Parathyroid adenoma (tissue), 2 donors: ENCODE measurements at regions not wholly inside any gene's neighbourhood (a gene's known extent, or its start where the extent isn't known, plus 50 kb on each side); places are given as distances from the start of the nearest gene placed in this dataset.
A peak's percentile ranks its signal among the peaks of the same experiment; 100 is the strongest.
"Not testable (repeated sequence)": the region's sequence is repeated elsewhere in the genome, so short reads cannot be mapped to it uniquely, and the experiment has no call there.

ENCODE experiments used
- H2AFZ ChIP-seq: fragments of 300-600 bp; sonication (generic); one replicate; pipeline ENCODE4 v1.7.0; 2017; ENCODE audit warnings: antibody characterized with exemption, mild to moderate bottlenecking
- H3K27ac ChIP-seq: fragments of 300-600 bp; sonication (generic); one replicate; pipeline ENCODE4 v1.7.0; 2017
- H3K27me3 ChIP-seq: fragments of 300-600 bp; sonication (generic); one replicate; pipeline ENCODE4 v1.7.0; 2017; ENCODE audit warnings: low read length; ENCODE audit not compliant: control insufficient read depth, insufficient read depth
- H3K36me3 ChIP-seq: fragments of 300-600 bp; sonication (generic); one replicate; pipeline ENCODE4 v1.7.0; 2017; ENCODE audit warnings: low read length; ENCODE audit not compliant: control insufficient read depth, insufficient read depth
- H3K4me1 ChIP-seq: fragments of 300-600 bp; sonication (generic); one replicate; pipeline ENCODE4 v1.7.0; 2017; ENCODE audit warnings: control low read depth
- H3K4me2 ChIP-seq: fragments of 300-600 bp; sonication (generic); one replicate; pipeline ENCODE4 v1.7.0; 2017; ENCODE audit warnings: low read length
- H3K4me3 ChIP-seq: fragments of 300-600 bp; sonication (generic); one replicate; pipeline ENCODE4 v1.7.0; 2017; ENCODE audit warnings: low read depth, low read length
- H3K79me2 ChIP-seq: fragments of 300-600 bp; sonication (generic); one replicate; pipeline ENCODE4 v1.7.0; 2017; ENCODE audit warnings: control low read depth
- H3K9ac ChIP-seq: fragments of 300-600 bp; sonication (generic); one replicate; pipeline ENCODE4 v1.7.0; 2017; ENCODE audit warnings: mild to moderate bottlenecking
- H3K9me3 ChIP-seq: fragments of 300-600 bp; sonication (generic); one replicate; pipeline ENCODE4 v1.7.0; 2017; ENCODE audit warnings: low read length; ENCODE audit not compliant: control insufficient read depth
- TF ChIP-seq, protein P1 (sequence below): fragments of 300-600 bp; sonication (generic); IDR thresholded peaks from one replicate; pipeline ENCODE4 v1.7.0; 2017; ENCODE audit warnings: antibody characterized with exemption, mild to moderate bottlenecking
- donor health status: primary hyperparathyroidism.

DNA sequence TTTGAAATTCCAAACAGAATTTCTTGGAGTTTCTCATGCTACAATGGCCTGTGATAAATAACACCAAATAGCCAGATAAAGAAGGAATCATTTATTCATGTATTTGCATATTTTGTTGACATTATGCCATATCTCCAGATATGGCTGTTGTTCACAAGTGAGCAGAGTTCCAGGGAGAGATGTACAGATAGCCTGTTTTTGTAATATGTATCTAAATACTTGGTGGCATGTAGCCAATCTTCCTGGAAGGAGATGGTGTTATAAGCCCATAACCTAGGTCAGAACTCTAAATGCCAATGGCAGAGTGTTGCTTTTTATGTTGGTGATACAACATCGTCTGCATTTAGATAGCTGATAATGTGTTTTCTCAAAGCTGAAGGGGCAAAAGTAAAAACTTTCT, 292.2 kb downstream of the FBXO8 start:
- Histone ChIP-seq H3K4me2 (no peak overlapping the region), H3K4me1 (no peaks in the 10 kb centered on the region), H3K79me2 (no peaks in the 10 kb centered on the region), H3K27ac (no peak overlapping the region), H3K4me3 (no peak overlapping the region), H3K27me3 (no peaks in the 10 kb centered on the region), H2AFZ (peak overlapping the region; percentile 50), H3K36me3 (no peaks in the 10 kb centered on the region), H3K9ac (no peak overlapping the region), H3K9me3 (no peaks in the 10 kb centered on the region)
- TF ChIP-seq, protein P1, sequence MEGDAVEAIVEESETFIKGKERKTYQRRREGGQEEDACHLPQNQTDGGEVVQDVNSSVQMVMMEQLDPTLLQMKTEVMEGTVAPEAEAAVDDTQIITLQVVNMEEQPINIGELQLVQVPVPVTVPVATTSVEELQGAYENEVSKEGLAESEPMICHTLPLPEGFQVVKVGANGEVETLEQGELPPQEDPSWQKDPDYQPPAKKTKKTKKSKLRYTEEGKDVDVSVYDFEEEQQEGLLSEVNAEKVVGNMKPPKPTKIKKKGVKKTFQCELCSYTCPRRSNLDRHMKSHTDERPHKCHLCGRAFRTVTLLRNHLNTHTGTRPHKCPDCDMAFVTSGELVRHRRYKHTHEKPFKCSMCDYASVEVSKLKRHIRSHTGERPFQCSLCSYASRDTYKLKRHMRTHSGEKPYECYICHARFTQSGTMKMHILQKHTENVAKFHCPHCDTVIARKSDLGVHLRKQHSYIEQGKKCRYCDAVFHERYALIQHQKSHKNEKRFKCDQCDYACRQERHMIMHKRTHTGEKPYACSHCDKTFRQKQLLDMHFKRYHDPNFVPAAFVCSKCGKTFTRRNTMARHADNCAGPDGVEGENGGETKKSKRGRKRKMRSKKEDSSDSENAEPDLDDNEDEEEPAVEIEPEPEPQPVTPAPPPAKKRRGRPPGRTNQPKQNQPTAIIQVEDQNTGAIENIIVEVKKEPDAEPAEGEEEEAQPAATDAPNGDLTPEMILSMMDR: no peak

DNA sequence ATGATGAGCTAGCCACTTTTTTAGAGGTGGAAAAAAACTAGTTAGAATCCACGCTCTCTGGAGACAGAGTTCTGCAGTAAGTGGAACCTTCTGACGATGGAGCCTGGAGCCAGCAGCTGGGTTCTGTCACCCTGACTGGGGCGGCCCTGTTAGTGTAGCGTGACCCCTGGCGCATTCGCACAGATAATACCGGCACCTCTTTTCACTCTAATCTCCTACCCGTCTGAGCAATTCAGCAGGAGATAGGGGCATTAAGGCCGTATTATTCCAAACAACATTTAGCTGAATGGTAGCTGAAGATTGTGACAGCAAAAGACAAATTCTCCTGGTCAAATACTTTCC, 292.6 kb downstream of the FBXO8 start:
- no peak overlapping the region for H3K4me2 ChIP-seq
- no peaks in the 10 kb centered on the region for H3K9me3 ChIP-seq
- H3K27ac ChIP-seq: no peak overlapping the region
- TF ChIP-seq, protein P1: no peak
- no peaks in the 10 kb centered on the region for H3K36me3 ChIP-seq
- H3K27me3 ChIP-seq: no peaks in the 10 kb centered on the region
- peak overlapping the region; percentile 50 for H2AFZ ChIP-seq
- H3K9ac ChIP-seq: no peak overlapping the region
- H3K4me1 ChIP-seq: no peaks in the 10 kb centered on the region
- no peaks in the 10 kb centered on the region for H3K79me2 ChIP-seq
- H3K4me3 ChIP-seq: no peak overlapping the region

GRCh38 chr4:173990126-173990868, 293.2 kb downstream of the FBXO8 start:
- no peaks in the 10 kb centered on the region for H3K79me2 ChIP-seq
- H3K9me3 ChIP-seq: no peaks in the 10 kb centered on the region
- H3K9ac ChIP-seq: no peak overlapping the region
- no peak overlapping the region for H3K4me2 ChIP-seq
- H3K4me1 ChIP-seq: no peaks in the 10 kb centered on the region
- H2AFZ ChIP-seq: peak overlapping the region; percentile 42
- no peaks in the 10 kb centered on the region for H3K36me3 ChIP-seq
- TF ChIP-seq, protein P1: no peak
- H3K4me3 ChIP-seq: no peak overlapping the region
- H3K27ac ChIP-seq: no peak overlapping the region
- no peaks in the 10 kb centered on the region for H3K27me3 ChIP-seq

DNA sequence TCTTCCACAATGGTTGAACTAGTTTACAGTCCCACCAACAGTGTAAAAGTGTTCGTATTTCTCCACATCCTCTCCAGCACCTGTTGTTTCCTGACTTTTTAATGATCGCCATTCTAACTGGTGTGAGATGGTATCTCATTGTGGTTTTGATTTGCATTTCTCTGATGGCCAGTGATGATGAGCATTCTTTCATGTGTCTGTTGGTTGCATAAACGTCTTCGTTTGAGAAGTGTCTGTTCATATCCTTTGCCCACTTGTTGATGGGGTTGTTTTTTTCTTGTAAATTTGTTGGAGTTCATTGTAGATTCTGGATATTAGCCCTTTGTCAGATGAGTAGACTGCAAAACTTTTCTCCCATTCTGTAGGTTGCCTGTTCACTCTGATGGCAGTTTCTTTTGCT, 319.9 kb downstream of the FBXO8 start:
- not testable (repeated sequence) for H3K36me3 ChIP-seq, H2AFZ ChIP-seq, H3K27ac ChIP-seq, H3K27me3 ChIP-seq, H3K9me3 ChIP-seq, H3K4me3 ChIP-seq, H3K9ac ChIP-seq, H3K4me2 ChIP-seq, H3K79me2 ChIP-seq, H3K4me1 ChIP-seq

- Histone ChIP-seq H2AFZ (no peak overlapping the region), H3K79me2 (no peaks in the 10 kb centered on the region), H3K4me1 (no peaks in the 10 kb centered on the region), H3K9me3 (no peaks in the 10 kb centered on the region), H3K4me2 (no peak overlapping the region), H3K9ac (no peak overlapping the region), H3K4me3 (no peak overlapping the region), H3K27ac (no peak overlapping the region), H3K36me3 (no peaks in the 10 kb centered on the region), H3K27me3 (no peaks in the 10 kb centered on the region)
- TF ChIP-seq, protein P1: no peak
Observed at GRCh38 chr4:173960398-173960797, 323.1 kb downstream of the FBXO8 start.
